MCF 10A (cell line): ENCODE measurements at regions not wholly inside any gene's neighbourhood (a gene's known extent, or its start where the extent isn't known, plus 50 kb on each side); places are given as distances from the start of the nearest gene placed in this dataset.

Source experiments
- BruUV-seq: library from RNA; stranded (reverse); fragments of 400-500 nt; replicated peaks from 2 replicates; lab custom pipeline; 2021; lab: Mats Ljungman, UMichigan
- CTCF ChIA-PET: fragments of 300-600 bp; sonication (Branson Sonifier 250); formaldehyde crosslinking; extraction: SDS; loops from one replicate; lab custom pipeline; 2021; ENCODE audit warnings: antibody characterized with exemption, inconsistent platforms; lab: Yijun Ruan, JAX
- POLR2A ChIA-PET: fragments of 300-600, 350-650 bp; sonication (Branson Sonifier 250); formaldehyde crosslinking; extraction: SDS; loops from one replicate; lab custom pipeline; 2020; ENCODE audit warnings: antibody characterized with exemption, inconsistent platforms; lab: Yijun Ruan, JAX
- DNase-seq: peaks from one replicate; pipeline ENCODE4 v3.0.0-alpha.2; 2018; ENCODE audit not compliant: unreplicated experiment
- H3K27ac Mint-ChIP-seq: one replicate; pipeline ENCODE4 v1.8.0; 2022; ENCODE audit warnings: mild to moderate bottlenecking, low read depth, mixed read lengths; ENCODE audit not compliant: unreplicated experiment
- H3K27me3 Mint-ChIP-seq: one replicate; pipeline ENCODE4 v1.8.0; 2022; ENCODE audit warnings: mixed read lengths; ENCODE audit not compliant: insufficient read depth, unreplicated experiment
- H3K36me3 Mint-ChIP-seq: one replicate; pipeline ENCODE4 v1.8.0; 2022; ENCODE audit warnings: mild to moderate bottlenecking, moderate library complexity, mixed read lengths; ENCODE audit not compliant: insufficient read depth, unreplicated experiment
- H3K4me1 Mint-ChIP-seq: one replicate; pipeline ENCODE4 v1.8.0; 2022; ENCODE audit warnings: mixed read lengths; ENCODE audit not compliant: insufficient read depth, unreplicated experiment
- H3K4me3 Mint-ChIP-seq: one replicate; pipeline ENCODE4 v1.8.0; 2022; ENCODE audit warnings: mild to moderate bottlenecking, moderate library complexity, mixed read lengths; ENCODE audit not compliant: unreplicated experiment
- H3K9me3 Mint-ChIP-seq: one replicate; pipeline ENCODE4 v1.8.0; 2022; ENCODE audit warnings: mixed read lengths; ENCODE audit not compliant: unreplicated experiment
- intact Hi-C: fragments of 100-400 bp; cut with micrococcal nuclease; formaldehyde crosslinking; loops from 2 replicates; pipeline ENCODE4 v1.14.1; 2022
- TF ChIP-seq, protein P1 (sequence below): fragments of 200-600 bp; IDR thresholded peaks from one replicate; pipeline ENCODE4 v1.8.0; 2022; ENCODE audit warnings: antibody characterized with exemption, mild to moderate bottlenecking; ENCODE audit not compliant: unreplicated experiment

DNA sequence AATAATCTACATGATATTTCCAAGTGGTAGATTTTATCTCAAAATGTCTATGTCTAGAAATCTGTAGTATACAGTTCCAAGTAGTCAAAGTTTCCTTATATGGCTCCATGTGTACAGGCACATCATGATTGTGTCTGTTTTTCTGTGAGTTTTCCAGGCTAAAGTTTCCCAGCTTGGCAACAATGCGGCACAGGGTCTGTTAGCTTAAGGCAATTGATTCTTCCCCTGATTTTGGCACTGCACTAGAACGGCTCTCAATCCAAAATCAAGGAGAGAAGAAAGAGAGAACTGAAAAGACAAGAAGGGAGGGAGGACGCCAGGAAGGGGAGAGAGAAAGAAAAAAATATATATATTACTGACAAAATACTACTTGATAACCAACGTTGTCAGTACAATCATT is 193.9 kb upstream of the SNX7 start:
- CTCF ChIA-PET = interaction anchor here (0.6 to 2.5 kb wide), 24 partner anchors 8 to 1500 kb away, joined by 3 to 10 read pairs (median 3); partner anchors contain the start of gene DPYD
- H3K4me3 Mint-ChIP-seq = peak overlapping the region; percentile 38
- no TSS peak for BruUV-seq
- POLR2A ChIA-PET = no interaction called here
- no peaks in the 10 kb centered on the region for H3K9me3 Mint-ChIP-seq
- DNase-seq = no peak
- no peaks in the 10 kb centered on the region for H3K36me3 Mint-ChIP-seq
- H3K27me3 Mint-ChIP-seq = no peaks in the 10 kb centered on the region
- H3K4me1 Mint-ChIP-seq = peaks cover 29% of the 10 kb centered on the region
- H3K27ac Mint-ChIP-seq = no peak overlapping the region
- intact Hi-C loops = loop anchor here (5.0 kb wide), 3 partner anchors 145 to 645 kb away; partner anchors contain the start of gene DPYD
- TF ChIP-seq, protein P1, sequence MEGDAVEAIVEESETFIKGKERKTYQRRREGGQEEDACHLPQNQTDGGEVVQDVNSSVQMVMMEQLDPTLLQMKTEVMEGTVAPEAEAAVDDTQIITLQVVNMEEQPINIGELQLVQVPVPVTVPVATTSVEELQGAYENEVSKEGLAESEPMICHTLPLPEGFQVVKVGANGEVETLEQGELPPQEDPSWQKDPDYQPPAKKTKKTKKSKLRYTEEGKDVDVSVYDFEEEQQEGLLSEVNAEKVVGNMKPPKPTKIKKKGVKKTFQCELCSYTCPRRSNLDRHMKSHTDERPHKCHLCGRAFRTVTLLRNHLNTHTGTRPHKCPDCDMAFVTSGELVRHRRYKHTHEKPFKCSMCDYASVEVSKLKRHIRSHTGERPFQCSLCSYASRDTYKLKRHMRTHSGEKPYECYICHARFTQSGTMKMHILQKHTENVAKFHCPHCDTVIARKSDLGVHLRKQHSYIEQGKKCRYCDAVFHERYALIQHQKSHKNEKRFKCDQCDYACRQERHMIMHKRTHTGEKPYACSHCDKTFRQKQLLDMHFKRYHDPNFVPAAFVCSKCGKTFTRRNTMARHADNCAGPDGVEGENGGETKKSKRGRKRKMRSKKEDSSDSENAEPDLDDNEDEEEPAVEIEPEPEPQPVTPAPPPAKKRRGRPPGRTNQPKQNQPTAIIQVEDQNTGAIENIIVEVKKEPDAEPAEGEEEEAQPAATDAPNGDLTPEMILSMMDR = no peak

DNA sequence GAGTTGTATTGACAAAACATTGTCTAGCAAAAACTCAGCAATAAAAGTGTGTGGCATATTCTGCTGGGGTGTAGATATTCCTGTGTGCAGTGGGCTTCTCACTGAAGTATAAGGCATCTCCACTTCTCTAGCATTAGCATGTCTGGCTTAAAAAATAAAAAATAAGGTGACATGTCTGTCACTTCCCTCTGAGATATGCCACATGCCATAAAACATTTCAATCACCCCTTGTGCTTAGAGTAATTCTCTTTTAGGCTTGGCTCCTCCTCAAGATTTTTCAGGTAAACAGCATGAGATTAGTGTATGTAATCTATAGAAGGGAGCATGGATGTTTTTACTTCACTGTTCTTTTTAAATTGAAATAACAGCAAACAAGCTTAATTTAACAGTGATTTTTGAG is 194.4 kb upstream of the SNX7 start:
- intact Hi-C loops = loop anchor here (5.0 kb wide), 3 partner anchors 145 to 645 kb away; partner anchors contain the start of gene DPYD
- DNase-seq = no peak
- ChIA-PET CTCF (interaction anchor here (0.6 to 2.0 kb wide), 17 partner anchors 10 to 1076 kb away, joined by 3 to 9 read pairs (median 3); partner anchors contain the start of gene DPYD), POLR2A (interaction anchor here (0.9 kb wide), 1 partner anchor 881 kb away, joined by 3 read pairs; no protein-coding TSS in a partner anchor)
- Mint-ChIP-seq H3K36me3 (no peaks in the 10 kb centered on the region), H3K4me3 (no peak overlapping the region), H3K4me1 (peaks cover 31% of the 10 kb centered on the region), H3K9me3 (no peaks in the 10 kb centered on the region), H3K27ac (no peak overlapping the region), H3K27me3 (no peaks in the 10 kb centered on the region)
- no TSS peak for BruUV-seq
- TF ChIP-seq, protein P1 = no peak

DNA sequence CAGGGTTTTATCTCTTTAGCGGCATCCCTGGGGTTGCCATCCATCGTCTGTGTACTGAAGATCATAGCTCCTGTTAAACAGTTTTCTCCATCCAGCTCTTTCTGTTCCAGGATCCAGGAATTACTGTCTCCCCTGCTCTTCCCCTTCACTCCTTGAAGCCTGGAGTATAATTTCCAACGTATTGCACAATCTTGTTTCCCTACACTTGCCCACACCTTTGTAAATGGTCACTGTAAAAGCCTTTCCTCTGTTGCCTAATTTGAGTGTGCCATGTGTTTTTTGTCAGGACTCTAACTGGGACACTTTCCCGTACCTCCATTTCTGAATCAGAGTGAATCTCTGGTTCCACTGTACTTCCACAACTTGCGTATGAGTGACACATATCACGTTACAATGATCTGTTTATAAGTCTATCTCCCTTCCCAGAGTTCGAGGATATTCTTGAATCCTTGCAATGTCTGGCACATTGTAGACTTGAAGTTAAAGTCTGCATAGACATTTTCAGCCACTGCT is 199.6 kb upstream of the SNX7 start:
- BruUV-seq = no TSS peak
- peaks cover 25% of the 10 kb centered on the region for H3K4me1 Mint-ChIP-seq
- no peaks in the 10 kb centered on the region for H3K9me3 Mint-ChIP-seq
- intact Hi-C loops = no loop called here
- ChIA-PET CTCF (interaction anchor here (0.7 kb wide), 1 partner anchor 410 kb away, joined by 3 read pairs; no protein-coding TSS in a partner anchor), POLR2A (no interaction called here)
- no peaks in the 10 kb centered on the region for H3K36me3 Mint-ChIP-seq
- no peak overlapping the region for H3K27ac Mint-ChIP-seq
- no peaks in the 10 kb centered on the region for H3K27me3 Mint-ChIP-seq
- TF ChIP-seq, protein P1 = no peak
- peak; percentile 14 for DNase-seq
- no peak overlapping the region for H3K4me3 Mint-ChIP-seq

DNA sequence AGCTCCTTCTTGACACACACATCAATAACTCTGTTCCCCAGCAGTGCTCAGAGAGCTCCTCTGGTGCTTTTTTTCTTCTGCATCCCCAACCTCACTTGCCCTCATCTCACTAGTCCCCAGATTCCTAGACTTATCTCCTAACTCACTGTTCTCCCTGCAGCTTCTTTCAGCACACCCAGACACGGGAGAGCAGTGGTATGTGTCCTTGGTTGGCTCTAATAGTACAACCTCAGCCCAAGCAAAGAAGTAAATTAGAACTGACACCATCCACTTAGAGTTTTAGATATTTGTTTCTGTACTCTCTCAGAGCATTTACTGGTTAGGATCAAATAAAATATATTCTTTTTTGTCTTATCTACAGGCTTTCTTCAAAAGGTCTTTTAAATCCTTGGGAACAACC is 201.4 kb upstream of the SNX7 start:
- intact Hi-C loops = no loop called here
- Mint-ChIP-seq H3K36me3 (no peaks in the 10 kb centered on the region), H3K27me3 (no peaks in the 10 kb centered on the region), H3K4me3 (no peak overlapping the region), H3K27ac (no peak overlapping the region), H3K4me1 (peaks cover 14% of the 10 kb centered on the region), H3K9me3 (no peaks in the 10 kb centered on the region)
- no TSS peak for BruUV-seq
- POLR2A ChIA-PET = no interaction called here
- no peak for DNase-seq
- CTCF ChIA-PET = interaction anchor here (1.3 to 1.4 kb wide), 2 partner anchors 9 to 409 kb away, joined by 4 to 10 read pairs; no protein-coding TSS in a partner anchor
- TF ChIP-seq, protein P1 = no peak
